ENCODE measurements at regions not wholly inside any gene's neighbourhood (a gene's known extent, or its start where the extent isn't known, plus 50 kb on each side); places are given as distances from the start of the nearest gene placed in this dataset.
A peak's percentile ranks its signal among the peaks of the same experiment; 100 is the strongest.

GRCh38 chr7:124992851-124993562 is 63.4 kb upstream of the POT1 start:
- TSS peak; percentile 82 for BruUV-seq (replicated peaks)
- H3K36me3 ChIP-seq (ENCODE audit: control insufficient read depth, insufficient read depth, low read length): no peaks in the 10 kb centered on the region
- FAIRE-seq: peak; percentile 81
- H3K79me2 ChIP-seq (ENCODE audit: control insufficient read depth, insufficient read depth, low read length): no peaks in the 10 kb centered on the region
- 2% methylated on average over 4 of the region's 4 CpGs for WGBS (ENCODE audit: insufficient coverage, low coverage, missing lambda C conversion rate)
- peak overlapping the region; percentile 51 for H2AFZ ChIP-seq (ENCODE audit: low read depth, low read length)
- peak; percentile 19 to 78 (median 42) for DNase-seq (ENCODE audit: extremely low read depth in 1 of 4, low spot score in 3 of 4)
- H3K4me3 ChIP-seq: no peak overlapping the region
- H3K4me2 ChIP-seq (ENCODE audit: insufficient read depth, low read length): peak overlapping the region; percentile 26; the same call in 1 of the 2 replicates
- no peaks in the 10 kb centered on the region for H3K9me1 ChIP-seq (ENCODE audit: control insufficient read depth, insufficient read depth, low read length)
- ChIA-PET POLR2A (no interaction called here), CTCF (ENCODE audit: low intra/inter-chr PET ratio) (no interaction called here)
- no peaks in the 10 kb centered on the region for H3K9me3 ChIP-seq (replicated peaks; ENCODE audit: control insufficient read depth, insufficient read depth, low read depth, low read length)
- ATAC-seq: peak; percentile 94
- in situ Hi-C loops (cut with MboI) (no loop called here), intact Hi-C loops (cut with micrococcal nuclease) (no loop called here)
- peak overlapping the region; percentile 61; the same call in 2 of the 3 replicates for H3K27ac ChIP-seq (ENCODE audit: extremely low read depth, low read depth, low read length)
- 0 out of 4 replicates have a peak overlapping the region, but pooled peaks of 1 of the 2 experiments have one; percentile 9 for H3K9ac ChIP-seq (ENCODE audit: insufficient read depth in 1 of 2, low read depth in 2 of 2, low read length in 2 of 2)
- no peaks in the 10 kb centered on the region for H3K27me3 ChIP-seq (ENCODE audit: control insufficient read depth in 2 of 2, insufficient read depth in 2 of 2, low read length in 2 of 2)
- H3K4me1 ChIP-seq (replicated peaks in 1 of 2; ENCODE audit: control insufficient read depth in 2 of 2, insufficient read depth in 2 of 2, low read length in 2 of 2): peaks cover 0 to 4% of the 10 kb centered on the region in 2 experiments; a peak in 3 of 5 replicates
- H4K20me1 ChIP-seq (replicated peaks; ENCODE audit: control insufficient read depth, insufficient read depth, low read length): no peaks in the 10 kb centered on the region
- TF ChIP-seq SMAD4 (CRISPR knock-in tag; conservative IDR thresholded peaks at IDR 0.05) (0 out of 2 replicates have a peak, but pooled peaks have one; percentile 17), MIER1 (IDR thresholded peaks at IDR 0.05; ENCODE audit: low read depth) (no peak), MNT (conservative IDR thresholded peaks at IDR 0.05) (0 out of 4 replicates have a peak, but pooled peaks of 1 of the 2 experiments have one; percentile 21), ATF7 (IDR thresholded peaks at IDR 0.05) (peak; percentile 46; the same call in 1 of the 2 replicates)
- TF ChIP-seq, protein P1, sequence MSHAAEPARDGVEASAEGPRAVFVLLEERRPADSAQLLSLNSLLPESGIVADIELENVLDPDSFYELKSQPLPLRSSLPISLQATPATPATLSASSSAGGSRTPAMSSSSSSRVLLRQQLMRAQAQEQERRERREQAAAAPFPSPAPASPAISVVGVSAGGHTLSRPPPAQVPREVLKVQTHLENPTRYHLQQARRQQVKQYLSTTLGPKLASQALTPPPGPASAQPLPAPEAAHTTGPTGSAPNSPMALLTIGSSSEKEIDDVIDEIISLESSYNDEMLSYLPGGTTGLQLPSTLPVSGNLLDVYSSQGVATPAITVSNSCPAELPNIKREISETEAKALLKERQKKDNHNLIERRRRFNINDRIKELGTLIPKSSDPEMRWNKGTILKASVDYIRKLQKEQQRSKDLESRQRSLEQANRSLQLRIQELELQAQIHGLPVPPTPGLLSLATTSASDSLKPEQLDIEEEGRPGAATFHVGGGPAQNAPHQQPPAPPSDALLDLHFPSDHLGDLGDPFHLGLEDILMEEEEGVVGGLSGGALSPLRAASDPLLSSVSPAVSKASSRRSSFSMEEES (CRISPR knock-in tag; IDR thresholded peaks at IDR 0.05): no peak
- TF ChIP-seq, protein P2, sequence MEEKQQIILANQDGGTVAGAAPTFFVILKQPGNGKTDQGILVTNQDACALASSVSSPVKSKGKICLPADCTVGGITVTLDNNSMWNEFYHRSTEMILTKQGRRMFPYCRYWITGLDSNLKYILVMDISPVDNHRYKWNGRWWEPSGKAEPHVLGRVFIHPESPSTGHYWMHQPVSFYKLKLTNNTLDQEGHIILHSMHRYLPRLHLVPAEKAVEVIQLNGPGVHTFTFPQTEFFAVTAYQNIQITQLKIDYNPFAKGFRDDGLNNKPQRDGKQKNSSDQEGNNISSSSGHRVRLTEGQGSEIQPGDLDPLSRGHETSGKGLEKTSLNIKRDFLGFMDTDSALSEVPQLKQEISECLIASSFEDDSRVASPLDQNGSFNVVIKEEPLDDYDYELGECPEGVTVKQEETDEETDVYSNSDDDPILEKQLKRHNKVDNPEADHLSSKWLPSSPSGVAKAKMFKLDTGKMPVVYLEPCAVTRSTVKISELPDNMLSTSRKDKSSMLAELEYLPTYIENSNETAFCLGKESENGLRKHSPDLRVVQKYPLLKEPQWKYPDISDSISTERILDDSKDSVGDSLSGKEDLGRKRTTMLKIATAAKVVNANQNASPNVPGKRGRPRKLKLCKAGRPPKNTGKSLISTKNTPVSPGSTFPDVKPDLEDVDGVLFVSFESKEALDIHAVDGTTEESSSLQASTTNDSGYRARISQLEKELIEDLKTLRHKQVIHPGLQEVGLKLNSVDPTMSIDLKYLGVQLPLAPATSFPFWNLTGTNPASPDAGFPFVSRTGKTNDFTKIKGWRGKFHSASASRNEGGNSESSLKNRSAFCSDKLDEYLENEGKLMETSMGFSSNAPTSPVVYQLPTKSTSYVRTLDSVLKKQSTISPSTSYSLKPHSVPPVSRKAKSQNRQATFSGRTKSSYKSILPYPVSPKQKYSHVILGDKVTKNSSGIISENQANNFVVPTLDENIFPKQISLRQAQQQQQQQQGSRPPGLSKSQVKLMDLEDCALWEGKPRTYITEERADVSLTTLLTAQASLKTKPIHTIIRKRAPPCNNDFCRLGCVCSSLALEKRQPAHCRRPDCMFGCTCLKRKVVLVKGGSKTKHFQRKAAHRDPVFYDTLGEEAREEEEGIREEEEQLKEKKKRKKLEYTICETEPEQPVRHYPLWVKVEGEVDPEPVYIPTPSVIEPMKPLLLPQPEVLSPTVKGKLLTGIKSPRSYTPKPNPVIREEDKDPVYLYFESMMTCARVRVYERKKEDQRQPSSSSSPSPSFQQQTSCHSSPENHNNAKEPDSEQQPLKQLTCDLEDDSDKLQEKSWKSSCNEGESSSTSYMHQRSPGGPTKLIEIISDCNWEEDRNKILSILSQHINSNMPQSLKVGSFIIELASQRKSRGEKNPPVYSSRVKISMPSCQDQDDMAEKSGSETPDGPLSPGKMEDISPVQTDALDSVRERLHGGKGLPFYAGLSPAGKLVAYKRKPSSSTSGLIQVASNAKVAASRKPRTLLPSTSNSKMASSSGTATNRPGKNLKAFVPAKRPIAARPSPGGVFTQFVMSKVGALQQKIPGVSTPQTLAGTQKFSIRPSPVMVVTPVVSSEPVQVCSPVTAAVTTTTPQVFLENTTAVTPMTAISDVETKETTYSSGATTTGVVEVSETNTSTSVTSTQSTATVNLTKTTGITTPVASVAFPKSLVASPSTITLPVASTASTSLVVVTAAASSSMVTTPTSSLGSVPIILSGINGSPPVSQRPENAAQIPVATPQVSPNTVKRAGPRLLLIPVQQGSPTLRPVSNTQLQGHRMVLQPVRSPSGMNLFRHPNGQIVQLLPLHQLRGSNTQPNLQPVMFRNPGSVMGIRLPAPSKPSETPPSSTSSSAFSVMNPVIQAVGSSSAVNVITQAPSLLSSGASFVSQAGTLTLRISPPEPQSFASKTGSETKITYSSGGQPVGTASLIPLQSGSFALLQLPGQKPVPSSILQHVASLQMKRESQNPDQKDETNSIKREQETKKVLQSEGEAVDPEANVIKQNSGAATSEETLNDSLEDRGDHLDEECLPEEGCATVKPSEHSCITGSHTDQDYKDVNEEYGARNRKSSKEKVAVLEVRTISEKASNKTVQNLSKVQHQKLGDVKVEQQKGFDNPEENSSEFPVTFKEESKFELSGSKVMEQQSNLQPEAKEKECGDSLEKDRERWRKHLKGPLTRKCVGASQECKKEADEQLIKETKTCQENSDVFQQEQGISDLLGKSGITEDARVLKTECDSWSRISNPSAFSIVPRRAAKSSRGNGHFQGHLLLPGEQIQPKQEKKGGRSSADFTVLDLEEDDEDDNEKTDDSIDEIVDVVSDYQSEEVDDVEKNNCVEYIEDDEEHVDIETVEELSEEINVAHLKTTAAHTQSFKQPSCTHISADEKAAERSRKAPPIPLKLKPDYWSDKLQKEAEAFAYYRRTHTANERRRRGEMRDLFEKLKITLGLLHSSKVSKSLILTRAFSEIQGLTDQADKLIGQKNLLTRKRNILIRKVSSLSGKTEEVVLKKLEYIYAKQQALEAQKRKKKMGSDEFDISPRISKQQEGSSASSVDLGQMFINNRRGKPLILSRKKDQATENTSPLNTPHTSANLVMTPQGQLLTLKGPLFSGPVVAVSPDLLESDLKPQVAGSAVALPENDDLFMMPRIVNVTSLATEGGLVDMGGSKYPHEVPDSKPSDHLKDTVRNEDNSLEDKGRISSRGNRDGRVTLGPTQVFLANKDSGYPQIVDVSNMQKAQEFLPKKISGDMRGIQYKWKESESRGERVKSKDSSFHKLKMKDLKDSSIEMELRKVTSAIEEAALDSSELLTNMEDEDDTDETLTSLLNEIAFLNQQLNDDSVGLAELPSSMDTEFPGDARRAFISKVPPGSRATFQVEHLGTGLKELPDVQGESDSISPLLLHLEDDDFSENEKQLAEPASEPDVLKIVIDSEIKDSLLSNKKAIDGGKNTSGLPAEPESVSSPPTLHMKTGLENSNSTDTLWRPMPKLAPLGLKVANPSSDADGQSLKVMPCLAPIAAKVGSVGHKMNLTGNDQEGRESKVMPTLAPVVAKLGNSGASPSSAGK (IDR thresholded peaks at IDR 0.05): 0 out of 2 replicates have a peak, but pooled peaks have one; percentile 22
